ENCODE measurements at regions not wholly inside any gene's neighbourhood (a gene's known extent, or its start where the extent isn't known, plus 50 kb on each side); places are given as distances from the start of the nearest gene placed in this dataset.

DNA sequence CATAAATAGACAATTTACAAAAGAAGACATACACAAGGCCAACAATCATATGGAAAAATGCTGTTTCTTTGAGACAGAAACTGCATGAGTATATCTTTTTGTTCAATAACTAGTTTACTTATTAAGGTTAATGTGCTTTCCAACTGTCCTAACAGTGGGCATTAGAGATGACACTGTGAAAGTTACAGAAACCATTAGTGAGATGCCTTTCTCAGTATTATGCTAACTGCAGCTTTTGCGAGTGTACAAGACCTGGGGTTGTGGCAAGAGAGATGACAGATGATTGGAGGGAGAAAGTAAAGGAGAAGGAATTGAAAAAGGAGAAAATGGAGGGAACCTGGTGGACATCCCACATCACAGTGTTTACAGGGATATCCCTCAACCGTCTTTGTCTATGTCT lies 640.5 kb downstream of the ZPLD1 start:
- no peak for DNase-seq

DNA sequence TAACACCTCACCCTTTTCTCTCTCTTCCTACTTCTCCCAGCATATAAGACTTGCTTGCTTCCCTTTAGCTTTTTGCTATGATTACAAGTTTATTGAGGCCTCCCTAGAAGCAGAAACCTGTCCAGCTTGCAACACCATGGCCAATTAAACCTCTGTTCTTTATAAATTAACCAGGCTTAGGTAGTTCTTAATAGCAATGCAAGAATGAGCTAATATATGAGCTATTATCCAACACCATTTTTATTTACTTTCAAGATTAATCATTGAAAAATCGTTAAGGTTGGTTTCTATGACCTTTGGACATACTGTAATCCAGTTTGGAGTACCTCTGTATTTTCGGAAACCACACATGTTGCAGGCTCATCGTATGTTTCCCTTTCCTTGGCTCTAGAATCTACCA lies 643.1 kb downstream of the ZPLD1 start:
- DNase-seq = no peak

DNA sequence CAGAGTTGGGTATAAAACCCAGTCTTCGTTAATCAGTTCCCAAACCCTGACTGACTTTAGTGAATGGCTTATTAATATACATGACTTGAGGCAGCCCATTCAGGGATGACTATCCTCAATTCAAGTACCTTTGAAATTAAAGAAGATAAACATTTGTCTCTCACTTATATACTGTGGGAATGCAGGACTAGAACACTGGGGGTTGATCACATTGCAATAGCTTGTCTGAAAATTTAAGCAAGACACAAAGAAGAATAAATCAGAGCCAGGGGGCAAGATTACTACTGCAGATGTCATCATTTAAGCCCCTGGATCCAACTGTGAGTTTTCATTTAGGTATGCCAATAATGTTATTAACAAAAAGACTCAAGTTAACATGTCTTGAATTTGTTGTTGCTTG lies 647.7 kb downstream of the ZPLD1 start:
- DNase-seq = no peak

DNA sequence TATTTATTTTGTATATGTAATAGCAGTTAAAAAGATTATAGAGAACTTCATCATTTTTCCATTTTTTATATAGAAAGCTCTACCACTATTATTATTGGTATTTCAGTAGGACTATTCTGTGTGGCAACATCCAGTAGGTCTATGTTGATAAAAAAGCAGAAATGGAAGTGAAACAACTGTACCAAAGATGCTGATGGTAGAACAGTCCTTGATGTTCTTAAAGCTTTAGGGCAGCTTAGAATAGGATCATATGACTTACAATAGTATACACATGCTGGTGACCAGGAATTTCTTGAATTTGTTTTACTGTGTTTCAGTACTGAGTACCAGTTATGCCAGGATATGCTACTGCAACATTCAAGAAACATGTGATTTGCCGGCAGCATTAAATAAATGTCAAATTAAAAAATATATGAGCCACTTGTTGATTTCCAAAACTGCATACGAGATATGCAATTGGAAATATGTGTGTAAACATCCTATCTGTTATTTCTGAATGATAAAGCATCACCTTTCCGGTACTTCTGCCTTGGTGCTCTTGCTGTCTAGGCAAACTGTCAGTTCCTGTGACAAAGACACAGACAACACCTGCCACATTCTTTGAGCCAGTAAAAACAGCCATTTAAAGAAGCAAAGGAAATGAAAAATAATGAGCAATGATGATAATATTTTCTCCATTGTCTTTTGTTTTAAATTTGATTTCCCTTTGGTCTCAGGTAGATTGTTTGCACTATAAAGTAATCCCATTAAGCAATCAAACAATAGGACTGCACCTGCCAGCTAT lies 649.2 kb downstream of the ZPLD1 start:
- DNase-seq = no peak

DNA sequence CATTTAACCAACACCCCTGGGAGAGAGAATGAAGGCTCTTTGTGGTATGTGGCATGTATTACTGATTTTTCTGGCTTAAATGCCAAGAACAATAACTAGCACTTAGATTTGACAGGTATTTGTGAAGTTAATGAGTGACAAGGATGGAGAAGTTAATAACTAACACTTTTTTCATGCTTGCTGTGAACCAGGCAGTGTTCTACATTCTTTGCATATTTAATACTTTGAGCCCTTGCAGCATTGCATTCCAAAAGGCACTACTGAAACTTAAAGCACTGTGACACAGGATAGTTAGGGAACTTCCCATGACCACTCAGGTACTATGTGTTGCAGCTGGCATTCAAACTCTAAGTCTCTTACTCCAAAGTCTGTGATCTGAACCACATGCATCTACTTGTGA lies 650.6 kb downstream of the ZPLD1 start:
- no peak for DNase-seq

DNA sequence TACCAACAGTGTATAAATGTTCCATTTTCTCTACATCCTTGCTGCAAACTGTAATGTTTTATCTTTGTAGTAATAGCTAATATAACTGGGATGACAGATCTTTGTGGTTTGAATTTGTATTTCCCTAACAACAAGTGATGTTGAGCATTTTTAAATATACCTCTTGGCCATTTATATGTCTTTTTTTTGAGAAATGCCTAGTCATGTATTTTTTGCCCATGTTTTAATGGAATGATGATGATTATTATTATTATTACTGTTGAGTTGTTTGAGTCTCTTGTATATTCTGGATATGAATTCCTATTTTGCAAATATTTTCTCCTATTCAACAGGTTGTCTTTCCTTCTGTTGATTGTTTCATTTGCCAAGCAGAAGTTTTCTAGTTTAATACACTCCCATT lies 654.9 kb downstream of the ZPLD1 start:
- no peak for DNase-seq

DNA sequence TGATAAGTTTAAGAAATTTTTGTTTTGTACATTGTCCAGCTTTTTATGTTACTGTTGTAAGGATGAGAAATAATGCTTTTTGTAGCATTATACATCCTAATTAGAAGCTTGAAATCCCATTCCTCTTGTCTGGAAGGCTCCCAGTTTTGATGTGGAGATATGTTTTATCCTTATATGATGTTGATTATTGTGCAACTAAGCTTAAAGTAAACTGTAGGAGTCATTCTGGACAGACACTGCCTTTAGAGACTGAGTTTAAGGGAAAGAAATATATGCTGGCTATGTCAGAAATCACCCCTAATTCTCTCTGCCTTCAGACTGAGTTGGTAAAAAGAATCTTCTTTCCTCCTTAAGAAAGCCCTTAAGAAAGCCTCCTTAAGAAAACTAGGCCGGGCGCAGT lies 670.4 kb downstream of the ZPLD1 start:
- DNase-seq = no peak

DNA sequence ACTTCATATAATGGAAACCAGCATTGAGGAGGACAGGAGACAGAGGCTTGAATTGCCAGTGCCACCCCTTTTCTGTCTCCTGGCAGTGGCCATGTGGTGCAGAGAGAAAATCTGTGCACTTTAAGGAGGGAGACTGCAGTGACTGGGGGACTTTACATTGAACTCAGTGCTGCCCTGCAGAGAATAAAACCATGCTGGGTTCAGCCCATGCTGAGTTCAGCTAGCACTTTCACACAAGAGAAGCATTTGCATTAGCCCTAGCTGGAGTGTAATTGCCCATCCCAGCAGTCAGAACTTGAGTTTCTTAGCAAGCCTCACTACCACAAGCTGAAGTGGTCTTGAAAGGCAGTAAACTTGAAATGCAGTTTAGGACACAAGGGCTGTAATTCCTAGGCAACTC lies 677.5 kb downstream of the ZPLD1 start:
- no peak for DNase-seq

DNA sequence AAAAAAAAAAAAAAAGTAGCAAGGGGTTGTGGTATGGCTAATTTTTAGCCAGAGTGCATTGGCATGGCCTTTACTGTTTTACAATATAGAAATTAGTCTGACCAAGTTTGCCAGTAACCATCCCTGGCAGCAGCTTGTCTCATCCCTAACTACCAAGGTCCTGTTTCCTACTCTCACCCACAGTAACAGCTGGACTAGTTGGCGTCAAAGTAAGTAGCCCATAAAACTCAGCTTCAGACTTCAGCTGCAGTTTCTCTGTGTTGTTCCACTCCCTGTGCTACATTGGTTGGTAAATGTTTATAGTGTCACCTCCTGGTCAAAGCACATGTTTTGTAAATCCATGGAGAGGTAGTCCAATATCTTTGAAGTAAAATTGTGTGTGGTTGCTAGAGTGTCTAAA lies 691.3 kb downstream of the ZPLD1 start:
- no peak for DNase-seq

DNA sequence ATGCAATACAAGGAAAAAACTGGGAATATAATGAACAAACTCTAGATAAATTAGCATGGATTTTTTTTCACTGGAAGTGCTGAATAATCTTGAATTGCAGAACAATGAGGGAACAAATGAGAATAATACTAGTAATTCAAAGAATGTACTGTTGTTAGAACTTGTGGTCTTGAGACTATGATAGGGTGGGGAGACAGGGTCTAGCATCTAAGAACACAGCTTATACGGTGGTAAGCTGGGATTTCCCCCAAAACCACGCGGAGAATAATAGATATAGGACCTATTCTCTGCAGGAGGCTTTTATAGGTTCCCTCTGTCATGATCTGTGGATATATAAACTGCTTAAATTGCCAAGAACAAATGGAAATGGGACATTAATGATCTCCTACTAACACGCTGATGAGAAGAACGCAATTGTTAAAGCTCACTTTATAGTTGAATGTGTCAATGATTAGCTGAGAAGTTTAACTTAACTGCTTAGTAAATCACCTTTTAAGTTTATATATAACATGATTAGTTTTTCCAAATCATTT lies 692.3 kb downstream of the ZPLD1 start:
- no peak for DNase-seq

DNA sequence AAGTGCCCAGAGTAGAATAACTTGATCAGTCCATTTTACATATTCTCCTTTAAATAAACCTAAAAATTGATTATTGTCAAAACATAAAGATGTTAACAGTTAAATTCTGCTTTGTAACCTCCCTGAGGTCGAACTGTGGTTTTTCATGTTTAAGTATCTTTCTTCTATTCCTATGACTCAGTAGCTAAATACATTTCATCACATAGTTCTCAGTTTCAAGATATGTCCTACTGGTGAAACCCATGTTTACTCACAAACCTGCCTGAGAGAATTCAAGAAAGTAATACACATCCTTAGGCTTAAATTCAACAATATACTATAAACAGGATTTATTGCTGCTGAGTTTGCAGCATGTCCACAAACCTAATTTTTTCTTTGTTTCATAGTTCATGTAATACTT lies 692.9 kb downstream of the ZPLD1 start:
- no peak for DNase-seq

DNA sequence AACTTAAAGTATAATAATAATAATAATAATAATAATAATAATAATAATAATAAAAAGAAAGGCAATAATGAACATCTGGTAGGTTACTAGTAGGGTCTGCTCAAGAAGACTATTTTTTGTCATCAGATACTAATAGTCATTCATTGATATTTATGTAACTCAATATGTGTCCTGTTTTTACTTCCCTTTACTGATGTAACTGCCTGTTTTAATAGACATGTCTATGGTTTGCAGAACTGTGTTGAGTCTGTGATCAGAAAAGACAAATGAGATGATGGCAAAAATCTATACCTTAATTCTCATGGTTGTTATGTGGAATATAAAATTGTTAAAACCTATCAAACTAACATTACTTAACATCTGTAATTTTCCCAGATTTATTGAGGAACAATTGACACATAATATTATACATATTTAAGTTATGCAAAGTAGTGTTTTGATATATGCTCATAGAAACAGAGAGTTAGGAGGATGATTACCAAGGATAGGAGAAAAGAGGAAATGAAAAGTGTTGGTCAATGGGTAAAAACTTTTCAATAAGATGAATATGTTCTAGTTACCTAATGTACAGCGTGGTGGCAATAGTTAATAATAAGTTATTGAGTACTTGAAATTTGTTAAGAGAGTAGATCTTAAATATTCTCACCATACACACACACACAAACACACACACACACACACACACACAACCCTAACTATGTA lies 699.4 kb downstream of the ZPLD1 start:
- DNase-seq = no peak

DNA sequence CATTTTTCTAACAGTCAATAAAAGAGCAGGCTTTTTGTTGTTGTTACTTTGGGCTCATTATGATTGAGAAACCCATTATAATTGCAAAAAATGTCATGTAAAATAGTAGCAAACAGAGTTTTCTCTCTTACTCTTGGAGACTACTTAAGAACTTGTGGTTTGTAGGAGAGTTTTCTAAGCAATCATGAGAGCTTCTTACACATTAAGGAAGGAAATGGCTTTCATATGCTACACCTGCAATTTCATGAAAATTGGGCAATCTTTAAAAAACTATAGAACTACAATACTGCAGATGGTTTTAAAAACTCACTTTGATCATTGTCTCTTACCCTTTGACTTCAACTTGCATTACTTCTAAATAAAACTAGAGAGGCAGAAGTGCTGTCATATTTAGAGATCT lies 701.8 kb downstream of the ZPLD1 start:
- no peak for DNase-seq

DNA sequence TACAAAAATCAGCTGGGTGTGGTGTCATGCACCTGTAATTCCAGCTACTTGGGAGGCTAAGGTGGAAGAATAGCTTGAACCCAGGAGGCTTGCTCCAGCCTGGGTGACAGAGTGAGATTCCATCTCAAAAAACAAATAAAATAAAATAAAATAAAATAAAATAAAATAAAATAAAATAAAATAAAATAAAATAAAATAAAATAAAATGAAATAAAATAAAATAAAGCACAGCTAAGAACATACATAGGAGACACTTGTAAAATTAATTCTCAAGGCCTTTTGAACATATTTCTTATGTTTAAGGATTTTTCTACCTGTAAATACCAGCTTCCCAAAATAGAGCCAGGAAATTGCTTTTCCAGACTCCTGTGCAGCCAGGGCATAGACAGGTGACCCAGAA lies 703.0 kb downstream of the ZPLD1 start:
- no peak for DNase-seq

DNA sequence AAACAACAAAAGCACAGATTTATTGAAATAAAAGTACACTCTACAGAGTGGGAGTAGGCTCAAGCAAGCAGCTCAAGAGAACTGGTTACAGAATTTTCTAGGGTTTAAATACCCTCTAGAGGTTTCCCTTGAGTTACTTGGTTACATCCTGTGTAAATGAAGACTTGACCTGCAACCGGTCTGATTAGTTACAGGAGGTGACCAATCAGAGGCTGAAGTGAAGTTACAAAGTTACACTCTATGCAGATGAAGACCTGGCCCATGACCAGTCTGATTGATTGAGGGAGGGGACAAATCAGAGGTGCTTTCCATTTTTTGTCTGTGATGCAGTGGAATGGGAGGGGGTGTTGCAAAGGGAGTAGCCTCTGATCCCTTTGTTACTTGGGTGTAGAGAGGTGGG lies 723.4 kb downstream of the ZPLD1 start:
- no peak for DNase-seq

DNA sequence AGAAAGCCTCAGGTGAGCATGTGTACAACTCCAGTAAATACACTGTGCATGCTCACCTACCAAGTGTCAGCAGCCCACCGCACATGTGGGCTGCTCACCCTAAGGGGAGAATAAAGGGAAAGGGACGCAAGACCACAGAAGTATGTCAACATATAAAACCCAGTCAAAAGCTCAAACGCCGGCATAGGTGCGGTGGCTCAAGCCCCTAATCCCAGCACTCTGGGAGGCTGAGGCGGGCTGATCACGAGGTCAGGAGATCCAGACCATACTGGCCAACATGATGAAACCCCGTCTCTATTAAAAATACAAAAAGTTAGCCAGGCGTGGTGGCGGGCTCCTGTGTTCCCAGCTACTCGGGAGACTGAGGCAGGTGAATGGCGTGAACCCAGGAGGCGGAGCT lies 732.1 kb downstream of the ZPLD1 start:
- DNase-seq = no peak

DNA sequence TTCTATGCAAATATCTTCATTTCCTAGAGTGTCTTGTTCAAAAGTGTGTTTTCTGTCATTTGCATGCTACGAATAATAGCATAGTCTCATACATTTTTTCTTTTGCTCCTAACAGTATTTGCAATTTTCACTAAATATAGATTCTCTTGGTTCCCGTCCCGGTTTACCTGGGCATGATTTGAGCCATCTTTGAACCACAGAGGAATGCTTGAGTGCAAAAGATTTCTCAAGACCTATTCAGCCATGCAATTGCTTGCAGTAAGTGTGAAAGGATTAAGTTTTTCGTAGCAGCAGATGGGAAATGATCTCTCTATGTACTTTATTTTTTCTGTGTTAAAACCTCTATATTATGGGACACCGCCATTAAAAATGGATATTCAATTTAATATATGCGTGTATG lies 733.0 kb downstream of the ZPLD1 start:
- DNase-seq = no peak

DNA sequence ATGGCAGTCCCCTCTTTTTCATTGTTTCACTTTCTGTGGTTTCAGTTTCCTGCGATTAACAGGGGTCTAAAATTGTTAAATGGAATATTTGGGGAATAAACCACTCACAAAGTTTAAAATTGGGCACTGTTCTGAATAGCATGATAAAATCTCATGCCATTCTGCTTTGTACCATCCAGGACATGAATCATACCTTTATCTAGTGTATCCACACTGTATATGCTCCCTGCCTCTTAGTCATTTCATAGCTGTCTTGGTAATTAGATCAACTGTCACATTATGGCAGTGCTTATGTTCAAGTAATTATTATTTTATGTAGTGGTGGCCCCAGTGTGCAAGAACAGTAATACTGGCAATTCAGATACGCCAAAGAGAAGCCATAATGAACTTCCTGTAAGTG lies 734.5 kb downstream of the ZPLD1 start:
- DNase-seq = no peak

DNA sequence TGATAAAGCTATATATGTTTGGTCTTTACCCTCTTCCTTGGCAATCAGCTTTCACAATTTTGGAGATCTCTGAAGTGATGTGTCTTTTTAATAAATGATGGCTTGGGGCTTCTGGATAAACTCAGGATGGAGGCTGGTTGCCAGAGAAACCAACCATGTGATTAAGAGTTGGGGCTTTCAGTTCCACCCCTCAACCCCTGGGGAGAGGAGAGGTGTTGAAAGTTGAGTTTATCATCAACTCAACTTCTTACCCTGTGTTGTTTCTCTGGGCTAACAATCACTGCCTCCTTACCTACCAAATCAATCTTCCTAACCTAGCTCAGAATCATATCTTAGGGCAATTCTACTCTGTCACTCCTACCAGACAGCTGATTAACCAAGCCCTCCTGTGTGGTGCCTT lies 735.8 kb downstream of the ZPLD1 start:
- DNase-seq = no peak

DNA sequence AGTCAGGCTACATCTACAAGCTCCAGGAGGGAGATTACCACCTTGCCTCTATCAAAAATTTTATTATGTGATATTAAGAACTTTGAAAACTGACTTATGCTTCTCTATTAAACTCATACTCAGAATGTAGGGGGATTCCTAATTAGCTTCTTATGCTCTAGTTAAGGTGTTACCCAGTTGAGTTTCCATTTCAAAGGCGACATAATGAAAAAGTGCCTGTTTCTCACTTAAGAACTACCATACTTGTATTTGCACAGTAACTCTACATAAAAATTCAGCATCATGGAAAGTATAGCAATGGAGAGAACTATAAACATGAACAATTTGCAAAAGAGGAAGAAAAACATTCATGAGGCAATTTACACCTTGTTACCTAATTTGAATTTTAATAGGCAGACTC lies 739.1 kb downstream of the ZPLD1 start:
- no peak for DNase-seq

DNA sequence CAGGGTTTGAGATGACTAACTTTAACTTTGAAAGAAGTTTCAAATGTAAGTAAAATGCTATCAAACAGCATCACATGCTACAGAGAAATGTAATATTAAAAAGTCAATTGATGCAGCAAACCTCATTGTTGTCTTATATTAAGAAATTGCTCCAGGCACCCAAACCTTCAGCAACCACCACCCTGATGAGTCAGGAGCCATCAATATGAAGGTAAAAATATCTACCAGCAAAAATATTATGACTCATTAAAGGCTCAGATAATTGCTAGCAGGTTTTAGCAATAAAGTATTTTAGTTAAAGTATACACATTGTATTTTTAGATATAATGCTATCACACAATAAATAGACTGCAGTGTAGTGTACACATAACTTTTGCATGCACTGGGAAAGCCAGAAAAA lies 746.3 kb downstream of the ZPLD1 start:
- no peak for DNase-seq

DNA sequence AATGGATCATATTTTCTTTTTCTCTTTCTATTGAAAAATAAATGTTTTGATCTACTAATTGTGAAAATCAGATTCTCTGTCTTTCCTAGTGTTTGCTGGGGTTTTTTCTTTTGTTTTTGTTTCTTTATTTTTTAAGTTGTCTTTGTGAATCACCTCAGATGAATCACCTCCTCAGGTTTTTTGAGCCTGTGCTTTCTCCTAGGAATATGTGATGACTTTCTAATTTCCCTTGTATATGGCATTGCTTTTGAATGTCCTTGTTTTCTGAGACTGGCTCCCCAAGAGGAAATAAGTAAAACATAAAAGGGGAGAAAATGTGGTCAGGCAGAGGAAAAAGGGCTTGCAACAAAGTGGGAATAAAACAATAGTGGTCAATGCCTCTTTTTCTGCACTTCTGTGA lies 750.0 kb downstream of the ZPLD1 start:
- no peak for DNase-seq

DNA sequence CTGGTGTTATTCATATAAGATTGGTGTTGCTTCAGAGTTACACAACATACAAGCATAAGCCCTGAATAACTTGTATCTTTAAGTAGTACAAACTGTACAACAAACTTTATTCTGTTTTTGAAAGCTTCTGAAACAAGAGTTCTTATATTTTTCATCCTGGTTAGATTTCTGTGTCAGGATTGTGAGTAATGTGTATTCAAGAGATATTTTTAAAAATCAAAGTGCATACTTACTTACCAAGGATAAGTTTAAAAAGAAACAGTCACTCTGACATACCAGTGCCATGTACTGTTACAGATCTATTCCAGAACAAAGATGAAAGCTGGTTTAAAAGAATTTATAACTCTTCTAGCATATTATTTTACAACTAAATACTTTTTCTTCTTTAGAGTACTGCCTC lies 755.1 kb downstream of the ZPLD1 start:
- DNase-seq = no peak

DNA sequence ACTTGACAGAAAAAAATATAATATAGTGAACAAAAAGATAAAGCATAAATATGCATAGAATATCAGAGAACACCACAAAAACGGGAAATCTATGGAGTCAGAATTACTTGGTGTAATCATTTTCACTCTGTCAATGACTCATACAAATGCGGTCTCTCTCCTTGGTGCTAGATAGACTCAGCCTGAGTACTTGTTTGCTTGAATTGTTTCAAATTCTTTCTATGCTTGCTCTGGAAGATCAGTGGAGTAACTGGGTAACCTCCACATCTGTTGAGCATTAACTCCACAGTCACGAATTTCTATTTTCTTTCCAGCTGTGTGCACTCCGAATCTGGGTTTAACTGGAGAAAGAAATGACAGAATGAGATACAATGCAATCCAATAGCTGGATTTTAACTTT lies 760.4 kb downstream of the ZPLD1 start:
- no peak for DNase-seq

DNA sequence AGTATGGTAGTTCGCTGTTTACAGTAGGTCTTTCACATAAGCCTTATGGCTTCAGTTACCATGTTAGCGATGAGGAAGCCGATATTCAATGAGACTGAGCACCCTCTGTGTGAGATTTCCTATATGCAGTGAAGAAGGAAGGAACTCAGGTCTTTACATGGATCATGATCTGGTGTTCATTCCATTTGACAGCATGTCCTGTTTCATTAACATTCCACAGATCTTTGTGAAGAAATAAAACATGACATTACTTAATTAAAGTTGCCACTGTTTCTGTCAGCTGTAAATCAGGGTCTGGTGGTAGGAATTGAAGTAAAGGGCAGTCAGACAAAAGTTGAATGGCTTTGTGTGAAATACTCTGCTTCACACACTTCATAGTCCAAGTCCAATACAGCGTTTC lies 768.6 kb downstream of the ZPLD1 start:
- no peak for DNase-seq
